ENCODE measurements at regions not wholly inside any gene's neighbourhood (a gene's known extent, or its start where the extent isn't known, plus 50 kb on each side); places are given as distances from the start of the nearest gene placed in this dataset.

- H3K9me3 ChIP-seq, result no peaks in the 10 kb centered on the region
- H3K27ac ChIP-seq, result no peak overlapping the region
- H3K4me1 ChIP-seq, result peaks cover 0 to 3% of the 10 kb centered on the region in 2 donors
- no peaks in the 10 kb centered on the region for H3K27me3 ChIP-seq
- H3K36me3 ChIP-seq, result no peaks in the 10 kb centered on the region
- H3K4me3 ChIP-seq, result no peak overlapping the region
- DNase-seq (ENCODE audit: low spot score in 2 of 2), result no peak
- TF ChIP-seq POLR2AphosphoS5 (IDR thresholded peaks at IDR 0.05), result no peak
- no peak for TF ChIP-seq POLR2A (IDR thresholded peaks at IDR 0.05)
- no peak for TF ChIP-seq CTCF (IDR thresholded peaks at IDR 0.05)
- intact Hi-C loops (cut with DNase I; ENCODE audit: low total_unique reads), result no loop called here
These were observed 180.8 kb downstream of the PLPPR4 start for GRCh38 chr1:99445071-99445470.

GRCh38 chr1:99445486-99445885 is 181.2 kb downstream of the PLPPR4 start:
- TF ChIP-seq POLR2AphosphoS5 (IDR thresholded peaks at IDR 0.05) (no peak), CTCF (IDR thresholded peaks at IDR 0.05) (no peak), POLR2A (IDR thresholded peaks at IDR 0.05) (no peak)

GRCh38 chr1:99447721-99448120 is 183.4 kb downstream of the PLPPR4 start:
- Histone ChIP-seq H3K9me3 (no peaks in the 10 kb centered on the region), H3K4me3 (no peak overlapping the region), H3K4me1 (no peaks in the 10 kb centered on the region), H3K27ac (no peak overlapping the region), H3K36me3 (no peaks in the 10 kb centered on the region), H3K27me3 (no peaks in the 10 kb centered on the region)
- no peak for DNase-seq (ENCODE audit: low spot score in 2 of 2)
- intact Hi-C loops (cut with DNase I; ENCODE audit: low total_unique reads), result no loop called here
- no peak for TF ChIP-seq CTCF (IDR thresholded peaks at IDR 0.05)
- TF ChIP-seq POLR2AphosphoS5 (IDR thresholded peaks at IDR 0.05), result no peak
- TF ChIP-seq POLR2A (IDR thresholded peaks at IDR 0.05), result no peak

More at GRCh38 chr1:99445486-99445885, 181.2 kb downstream of the PLPPR4 start:
- no peaks in the 10 kb centered on the region for H3K36me3 ChIP-seq
- no peak overlapping the region for H3K4me3 ChIP-seq
- no peaks in the 10 kb centered on the region for H3K27me3 ChIP-seq
- intact Hi-C loops (cut with DNase I; ENCODE audit: low total_unique reads), result no loop called here
- H3K4me1 ChIP-seq, result peaks cover 0 to 3% of the 10 kb centered on the region in 2 donors
- DNase-seq (ENCODE audit: low spot score in 2 of 2), result no peak
- H3K9me3 ChIP-seq, result no peaks in the 10 kb centered on the region
- H3K27ac ChIP-seq, result no peak overlapping the region

GRCh38 chr1:99455760-99456159 is 190.2 kb upstream of the PALMD start:
- TF ChIP-seq CTCF (IDR thresholded peaks at IDR 0.05) (no peak), POLR2AphosphoS5 (IDR thresholded peaks at IDR 0.05) (no peak)
- no peaks in the 10 kb centered on the region for H3K27me3 ChIP-seq
- intact Hi-C loops (cut with DNase I; ENCODE audit: low total_unique reads), result no loop called here

GRCh38 chr1:99456536-99456935 is 189.4 kb upstream of the PALMD start:
- intact Hi-C loops (cut with DNase I; ENCODE audit: low total_unique reads), result no loop called here
- TF ChIP-seq CTCF (IDR thresholded peaks at IDR 0.05) (no peak), POLR2A (IDR thresholded peaks at IDR 0.05) (no peak), POLR2AphosphoS5 (IDR thresholded peaks at IDR 0.05) (no peak)
- Histone ChIP-seq H3K27me3 (no peaks in the 10 kb centered on the region), H3K4me1 (no peaks in the 10 kb centered on the region), H3K27ac (no peak overlapping the region), H3K9me3 (no peaks in the 10 kb centered on the region), H3K4me3 (no peak overlapping the region), H3K36me3 (no peaks in the 10 kb centered on the region)
- DNase-seq (ENCODE audit: low spot score in 2 of 2), result no peak

More at GRCh38 chr1:99455760-99456159, 190.2 kb upstream of the PALMD start:
- DNase-seq (ENCODE audit: low spot score in 2 of 2), result no peak
- H3K27ac ChIP-seq, result no peak overlapping the region
- no peaks in the 10 kb centered on the region for H3K36me3 ChIP-seq
- no peaks in the 10 kb centered on the region for H3K9me3 ChIP-seq
- H3K4me3 ChIP-seq, result no peak overlapping the region
- H3K4me1 ChIP-seq, result no peaks in the 10 kb centered on the region
